ENCODE measurements at regions not wholly inside any gene's neighbourhood (a gene's known extent, or its start where the extent isn't known, plus 50 kb on each side); places are given as distances from the start of the nearest gene placed in this dataset.
"Not testable (repeated sequence)": the region's sequence is repeated elsewhere in the genome, so short reads cannot be mapped to it uniquely, and the experiment has no call there.

DNA sequence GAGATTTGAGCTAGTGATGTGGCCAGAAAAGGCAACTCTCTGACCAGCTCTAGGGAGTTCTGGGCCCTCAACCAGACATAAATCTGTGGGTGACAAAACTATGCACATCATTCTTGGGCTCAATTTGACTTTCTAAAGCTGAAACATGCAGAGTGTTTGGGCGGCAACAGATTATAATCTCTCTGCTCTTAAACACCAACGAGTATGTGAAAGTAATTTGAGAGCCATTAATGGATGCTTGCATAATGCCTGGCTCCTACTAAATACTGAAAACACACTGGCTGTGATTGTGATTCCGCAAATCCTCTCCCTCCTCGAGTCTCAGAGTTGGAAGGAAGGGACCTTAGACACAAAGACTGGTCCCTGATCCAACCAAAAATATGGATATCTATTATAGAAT is 186.7 kb downstream of the UACA start:
- no peak overlapping the region for H3K4me3 ChIP-seq
- no peaks in the 10 kb centered on the region for H3K9me3 ChIP-seq (replicated peaks)
- no peaks in the 10 kb centered on the region for H3K36me3 ChIP-seq
- H3K4me1 ChIP-seq = no peaks in the 10 kb centered on the region
- no peak overlapping the region for H3K27ac ChIP-seq (replicated peaks)
- intact Hi-C loops (cut with micrococcal nuclease) = no loop called here
- TF ChIP-seq, protein P1, sequence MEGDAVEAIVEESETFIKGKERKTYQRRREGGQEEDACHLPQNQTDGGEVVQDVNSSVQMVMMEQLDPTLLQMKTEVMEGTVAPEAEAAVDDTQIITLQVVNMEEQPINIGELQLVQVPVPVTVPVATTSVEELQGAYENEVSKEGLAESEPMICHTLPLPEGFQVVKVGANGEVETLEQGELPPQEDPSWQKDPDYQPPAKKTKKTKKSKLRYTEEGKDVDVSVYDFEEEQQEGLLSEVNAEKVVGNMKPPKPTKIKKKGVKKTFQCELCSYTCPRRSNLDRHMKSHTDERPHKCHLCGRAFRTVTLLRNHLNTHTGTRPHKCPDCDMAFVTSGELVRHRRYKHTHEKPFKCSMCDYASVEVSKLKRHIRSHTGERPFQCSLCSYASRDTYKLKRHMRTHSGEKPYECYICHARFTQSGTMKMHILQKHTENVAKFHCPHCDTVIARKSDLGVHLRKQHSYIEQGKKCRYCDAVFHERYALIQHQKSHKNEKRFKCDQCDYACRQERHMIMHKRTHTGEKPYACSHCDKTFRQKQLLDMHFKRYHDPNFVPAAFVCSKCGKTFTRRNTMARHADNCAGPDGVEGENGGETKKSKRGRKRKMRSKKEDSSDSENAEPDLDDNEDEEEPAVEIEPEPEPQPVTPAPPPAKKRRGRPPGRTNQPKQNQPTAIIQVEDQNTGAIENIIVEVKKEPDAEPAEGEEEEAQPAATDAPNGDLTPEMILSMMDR (IDR thresholded peaks at IDR 0.05; ENCODE audit: borderline replicate concordance) = no peak
- DNase-seq = no peak
- H3K27me3 ChIP-seq (ENCODE audit: low read depth) = peaks cover 30% of the 10 kb centered on the region

DNA sequence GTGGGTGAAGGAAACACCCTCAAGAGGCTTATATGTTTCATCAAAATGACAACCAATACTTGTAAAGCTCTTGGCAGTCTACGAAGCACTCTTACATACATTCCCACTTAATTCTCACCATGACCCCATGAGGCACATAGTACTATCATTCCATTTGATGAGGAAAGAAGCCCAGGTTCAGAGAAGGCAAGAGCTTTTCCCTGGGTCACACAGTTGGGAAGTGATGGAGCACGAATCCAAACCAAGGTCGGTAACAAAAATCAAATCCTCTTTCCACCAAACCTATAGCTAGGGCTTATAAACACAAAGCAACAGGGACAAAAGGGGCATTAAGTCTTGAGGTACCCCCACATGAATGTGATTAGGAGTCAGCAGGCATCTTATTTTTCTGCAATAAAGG is 187.1 kb downstream of the UACA start:
- Histone ChIP-seq H3K9me3 (replicated peaks) (no peaks in the 10 kb centered on the region), H3K4me3 (no peak overlapping the region), H3K27ac (replicated peaks) (no peak overlapping the region), H3K4me1 (no peaks in the 10 kb centered on the region), H3K27me3 (ENCODE audit: low read depth) (peaks cover 30% of the 10 kb centered on the region), H3K36me3 (no peaks in the 10 kb centered on the region)
- TF ChIP-seq, protein P1 (IDR thresholded peaks at IDR 0.05; ENCODE audit: borderline replicate concordance) = no peak
- intact Hi-C loops (cut with micrococcal nuclease) = no loop called here
- no peak for DNase-seq

DNA sequence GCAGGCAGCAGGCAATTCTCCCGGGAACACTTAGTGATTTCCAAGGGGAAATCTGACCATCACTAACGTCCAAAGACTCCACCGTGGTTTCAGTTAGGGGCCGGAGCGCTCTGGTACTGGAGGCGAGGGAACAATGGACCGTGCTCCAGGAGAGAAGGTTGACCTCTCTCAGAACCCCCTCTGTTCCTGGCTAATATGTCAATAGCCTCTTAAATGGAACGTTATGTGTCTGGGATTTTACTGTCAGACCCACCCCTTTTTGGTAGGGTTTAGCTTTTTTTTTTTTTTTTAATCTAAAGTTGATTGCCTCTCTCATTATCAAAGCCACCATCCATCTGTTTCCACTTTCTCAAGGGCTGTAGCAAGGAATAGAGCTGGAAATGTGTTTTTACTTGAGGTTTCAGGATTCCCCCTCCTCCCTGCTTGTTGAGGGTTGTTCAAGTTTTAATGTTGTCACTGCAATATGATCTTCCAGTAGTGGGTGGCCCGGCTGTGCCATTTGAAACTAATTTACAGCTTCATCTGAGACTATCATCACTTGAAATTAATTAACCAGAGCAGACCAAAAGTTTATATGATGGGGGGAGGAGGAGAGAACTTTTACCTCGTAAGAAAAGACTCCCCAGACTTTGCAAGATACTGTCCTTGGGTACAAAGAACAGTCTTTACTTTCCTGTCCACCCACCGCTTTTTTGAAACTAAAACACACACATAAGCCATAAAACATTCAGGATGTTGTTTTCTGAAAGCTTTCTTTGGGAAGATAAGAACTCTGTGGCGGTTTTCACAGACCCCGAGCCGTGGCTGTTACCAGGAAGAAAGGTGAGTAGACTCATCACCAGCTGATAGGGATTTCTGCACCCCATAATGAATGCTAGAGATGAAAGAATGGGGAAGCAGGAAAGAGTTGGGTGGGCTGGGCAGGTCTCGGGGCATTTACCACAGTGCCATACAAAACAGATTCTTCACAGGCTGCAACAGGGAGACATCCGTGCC is 187.8 kb downstream of the UACA start:
- no peak overlapping the region for H3K4me3 ChIP-seq

DNA sequence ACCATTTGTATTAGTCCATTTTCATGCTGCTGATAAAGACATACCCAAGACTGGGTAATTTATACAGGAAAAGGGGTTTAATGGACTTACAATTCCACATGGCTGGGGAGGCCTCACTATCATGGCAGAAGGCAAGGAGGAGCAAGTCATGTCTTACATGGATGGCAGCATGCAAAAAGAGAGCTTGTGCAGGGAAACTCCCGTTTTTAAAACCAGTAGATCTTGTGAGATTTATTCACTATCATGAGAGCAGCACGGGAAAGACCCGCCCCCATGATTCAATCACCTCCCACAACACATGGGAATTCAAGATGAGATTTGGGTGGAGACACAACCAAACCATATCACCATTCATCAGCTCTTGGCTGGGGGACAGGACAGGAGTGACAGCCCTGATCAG is 189.0 kb downstream of the UACA start:
- H3K36me3 ChIP-seq; DNase-seq; intact Hi-C loops (cut with micrococcal nuclease); H3K4me1 ChIP-seq; H3K9me3 ChIP-seq (replicated peaks); H3K4me3 ChIP-seq; H3K27ac ChIP-seq (replicated peaks): not testable (repeated sequence)
- peaks cover 15% of the 10 kb centered on the region for H3K27me3 ChIP-seq (ENCODE audit: low read depth)

More for the DNA sequence above, 187.8 kb downstream of the UACA start:
- TF ChIP-seq, protein P1 (IDR thresholded peaks at IDR 0.05; ENCODE audit: borderline replicate concordance) = no peak
- DNase-seq = no peak
- Histone ChIP-seq H3K9me3 (replicated peaks) (no peaks in the 10 kb centered on the region), H3K27ac (replicated peaks) (no peak overlapping the region), H3K4me1 (no peaks in the 10 kb centered on the region), H3K27me3 (ENCODE audit: low read depth) (peaks cover 25% of the 10 kb centered on the region), H3K36me3 (no peaks in the 10 kb centered on the region)
- intact Hi-C loops (cut with micrococcal nuclease) = no loop called here

DNA sequence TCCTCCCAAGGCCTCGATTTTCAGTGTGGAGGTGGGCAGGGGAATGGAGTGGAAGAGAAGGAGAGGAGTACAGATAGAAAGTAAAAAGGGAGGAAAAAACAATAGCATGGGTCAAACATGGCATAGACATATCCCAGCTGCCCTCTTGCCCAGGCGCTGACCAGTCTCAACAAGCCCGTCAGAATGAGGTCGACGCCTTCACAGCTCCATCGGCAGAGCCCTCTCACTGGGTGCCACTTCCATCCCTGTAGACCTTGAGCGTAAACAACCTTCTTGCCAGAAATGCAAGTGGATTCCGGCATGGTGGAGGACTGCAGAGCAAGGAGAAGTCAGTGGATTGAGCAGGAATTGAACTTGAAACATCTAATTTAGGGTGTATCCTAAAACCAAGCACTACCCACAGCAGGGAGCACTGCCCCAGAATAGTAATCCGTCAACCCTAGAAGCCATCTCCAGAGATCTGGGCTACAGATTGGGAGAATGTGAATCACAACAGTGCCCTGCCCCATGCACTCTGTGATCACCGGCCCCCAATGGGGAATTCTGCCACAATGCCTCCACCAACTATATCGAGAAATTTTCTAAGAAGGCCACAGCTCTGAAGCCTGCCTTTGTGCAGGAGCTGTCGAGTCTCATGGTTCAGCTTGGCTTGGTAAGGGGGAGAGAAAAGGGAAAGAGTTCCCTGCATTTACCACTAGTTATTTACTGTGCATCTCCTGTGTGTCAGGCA is 190.1 kb downstream of the UACA start:
- no peak overlapping the region for H3K27ac ChIP-seq (replicated peaks)
- peaks cover 9% of the 10 kb centered on the region for H3K4me1 ChIP-seq
- no peak overlapping the region for H3K4me3 ChIP-seq
- TF ChIP-seq, protein P1 (IDR thresholded peaks at IDR 0.05; ENCODE audit: borderline replicate concordance) = no peak
- no peak for DNase-seq
- intact Hi-C loops (cut with micrococcal nuclease) = no loop called here
- H3K9me3 ChIP-seq (replicated peaks) = no peaks in the 10 kb centered on the region
- no peaks in the 10 kb centered on the region for H3K36me3 ChIP-seq
- H3K27me3 ChIP-seq (ENCODE audit: low read depth) = peaks cover 8% of the 10 kb centered on the region

Data from left ventricle myocardium inferior (tissue), 1 donor.